NAMALWA (cell line): ENCODE measurements at regions not wholly inside any gene's neighbourhood (a gene's known extent, or its start where the extent isn't known, plus 50 kb on each side); places are given as distances from the start of the nearest gene placed in this dataset.

Source experiments
- DNase-seq: peaks from one replicate; pipeline ENCODE4 v3.0.0-alpha.2; 2015; ENCODE audit warnings: low spot score

DNA sequence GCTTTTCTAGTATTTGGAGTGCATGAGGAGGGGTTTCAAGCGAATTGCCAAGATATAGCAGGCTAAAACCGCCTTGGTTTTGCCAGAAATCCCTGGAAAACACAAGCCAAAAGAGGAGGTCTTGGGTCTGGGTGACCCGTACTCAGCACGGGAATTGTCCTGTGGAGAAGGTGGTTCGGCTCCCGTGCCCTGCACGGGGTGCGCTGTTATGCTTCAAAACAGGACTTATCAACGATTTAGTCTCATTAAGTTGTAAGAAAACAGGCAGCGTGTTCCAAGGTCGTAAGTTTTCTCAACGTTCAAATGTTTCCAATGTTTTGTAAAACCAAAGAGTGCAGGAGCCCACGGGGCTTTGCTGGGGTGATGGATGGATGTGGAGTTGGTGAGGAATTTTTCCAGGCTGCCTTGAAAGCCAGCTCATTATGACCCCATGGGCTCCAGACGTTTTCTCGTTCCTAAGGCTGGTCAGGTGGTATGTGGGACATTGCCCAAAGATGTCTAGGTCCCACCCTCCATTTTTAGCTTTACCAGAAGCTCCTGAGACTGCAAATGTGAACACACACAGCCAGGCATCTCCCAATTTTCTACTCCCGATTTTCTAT, 75.4 kb upstream of the CLDN14 start:
- no peak for DNase-seq

DNA sequence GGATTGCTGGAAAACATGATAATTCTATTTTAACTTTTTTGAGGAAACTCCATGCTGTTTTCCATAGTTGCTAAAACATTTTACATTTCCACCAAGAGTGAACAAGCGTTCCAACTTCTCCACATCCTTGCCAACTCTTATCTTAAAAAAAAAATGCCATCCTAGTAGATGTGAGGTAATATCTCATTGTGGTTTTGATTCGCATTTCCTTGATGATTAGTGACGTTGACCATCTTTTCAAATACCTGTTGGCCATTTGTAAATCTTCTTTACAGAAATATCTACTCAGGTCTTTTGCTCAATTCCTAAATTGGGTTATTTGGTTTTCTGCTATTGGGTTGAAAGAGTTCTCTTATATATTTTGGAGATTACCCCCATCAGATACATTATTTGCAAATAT, 77.4 kb upstream of the CLDN14 start:
- DNase-seq: no peak

DNA sequence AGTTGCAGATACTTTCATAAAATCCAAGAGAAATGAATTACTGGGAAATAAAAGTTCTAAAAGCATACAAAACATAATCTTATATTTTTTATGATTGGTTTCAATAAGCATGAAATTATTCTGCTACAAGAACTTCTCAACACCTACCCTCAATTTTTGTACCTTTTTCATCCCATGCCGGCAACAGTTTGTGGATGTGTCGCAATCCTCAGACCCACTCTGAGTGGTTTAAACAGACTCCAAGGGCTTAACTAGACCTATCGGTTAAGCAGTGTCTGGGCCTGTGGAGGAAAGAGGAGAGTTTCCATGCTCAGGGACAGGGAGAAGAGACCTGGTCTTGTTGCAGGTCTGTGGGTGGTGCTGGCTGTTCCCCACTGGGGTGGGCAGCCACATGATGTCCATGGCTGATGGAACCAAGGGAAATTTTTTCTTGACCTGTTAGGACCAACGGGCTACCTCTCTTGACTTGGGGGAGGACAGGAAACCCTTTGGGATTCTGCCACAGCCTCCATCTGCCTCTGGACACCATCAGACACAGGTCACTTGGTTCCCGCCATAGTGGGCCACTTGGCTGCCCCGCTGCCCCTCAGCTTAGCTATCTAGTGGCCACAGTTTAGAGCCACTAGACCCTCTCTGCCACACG, 81.1 kb upstream of the CLDN14 start:
- no peak for DNase-seq

DNA sequence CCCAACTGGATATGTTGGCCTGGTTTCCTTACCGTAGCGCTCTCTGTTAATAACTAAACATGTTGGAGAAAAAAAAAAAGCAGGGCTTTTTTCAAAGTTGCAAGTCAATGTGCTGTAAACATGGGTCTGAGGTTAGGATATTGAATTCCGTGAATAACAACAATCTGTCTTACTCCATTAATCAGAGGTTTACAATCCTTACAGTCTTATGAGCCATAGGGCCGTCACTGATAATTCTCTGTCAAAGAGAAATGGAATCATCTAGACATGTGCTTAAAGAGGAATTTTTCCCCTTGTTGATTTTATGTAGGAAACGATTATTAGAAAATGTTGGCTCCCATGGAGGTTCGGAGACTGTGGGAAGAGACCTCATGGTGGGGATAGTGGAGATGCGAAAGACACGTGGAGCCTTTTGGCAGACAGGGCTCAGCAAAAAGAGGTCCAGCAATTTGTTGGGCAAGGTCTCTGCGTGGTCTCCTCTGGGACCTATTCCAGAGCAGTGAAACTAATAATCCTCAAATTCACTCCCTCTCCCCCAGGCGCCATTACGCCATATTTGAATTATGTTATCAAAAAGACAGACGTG, 83.5 kb upstream of the CLDN14 start:
- no peak for DNase-seq

DNA sequence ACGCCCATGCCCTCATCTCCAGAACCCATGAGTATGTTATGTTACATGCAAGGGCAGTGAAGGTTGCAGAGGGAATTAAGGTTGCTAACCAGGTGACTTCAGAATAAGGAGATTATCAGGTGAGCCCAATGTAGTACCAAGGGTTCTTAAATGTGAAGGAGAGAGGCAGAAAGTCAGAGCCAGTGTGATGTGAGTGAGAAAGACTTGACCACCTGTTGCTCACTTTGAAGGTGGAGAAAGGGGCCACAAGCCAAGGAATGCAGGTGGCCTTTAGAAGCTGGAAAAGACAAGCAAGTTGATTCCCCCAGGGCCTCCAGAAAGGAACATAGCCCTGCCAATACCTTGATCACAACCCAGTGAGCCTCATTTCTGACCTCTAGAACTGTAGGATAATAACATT, 84.7 kb upstream of the CLDN14 start:
- no peak for DNase-seq

DNA sequence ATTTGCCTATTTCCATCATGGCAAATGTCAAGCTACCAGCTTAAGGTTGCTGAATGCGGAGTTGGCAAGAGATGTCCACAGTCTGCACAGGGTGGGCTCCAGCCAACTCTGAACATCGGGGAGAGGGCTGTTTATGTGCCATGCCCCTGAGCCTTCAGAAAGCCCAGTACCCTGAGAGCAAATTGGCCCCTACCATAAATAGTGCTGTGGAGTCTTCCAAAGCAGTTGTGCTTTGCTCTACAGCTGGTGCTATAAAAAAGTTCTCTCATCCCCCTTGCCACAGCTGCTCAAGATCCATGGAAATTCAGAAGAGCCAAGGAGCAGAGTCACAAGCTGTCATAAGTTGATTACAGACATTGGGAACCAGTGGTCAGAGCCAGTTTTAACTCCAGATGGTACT, 85.6 kb upstream of the CLDN14 start:
- no peak for DNase-seq

DNA sequence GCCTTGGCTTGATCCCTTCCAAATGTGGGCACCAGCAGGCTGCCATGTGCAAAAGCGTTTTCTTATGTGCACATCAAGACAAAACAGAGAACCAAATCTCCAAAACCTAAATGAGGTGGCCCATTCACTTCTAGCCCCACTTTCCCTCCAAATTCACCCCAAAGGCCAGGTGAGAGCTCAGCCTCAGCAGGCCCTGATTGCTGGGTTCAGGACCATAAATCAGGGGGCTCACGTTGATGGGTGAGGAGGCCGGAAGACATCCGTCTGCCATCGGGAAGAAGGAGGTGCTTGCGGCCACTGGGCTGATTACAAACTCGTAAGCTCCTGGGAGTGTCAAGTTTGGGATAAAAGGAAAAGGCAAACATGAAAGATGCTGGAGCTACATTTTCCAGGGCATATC, 86.7 kb upstream of the CLDN14 start:
- DNase-seq: no peak

DNA sequence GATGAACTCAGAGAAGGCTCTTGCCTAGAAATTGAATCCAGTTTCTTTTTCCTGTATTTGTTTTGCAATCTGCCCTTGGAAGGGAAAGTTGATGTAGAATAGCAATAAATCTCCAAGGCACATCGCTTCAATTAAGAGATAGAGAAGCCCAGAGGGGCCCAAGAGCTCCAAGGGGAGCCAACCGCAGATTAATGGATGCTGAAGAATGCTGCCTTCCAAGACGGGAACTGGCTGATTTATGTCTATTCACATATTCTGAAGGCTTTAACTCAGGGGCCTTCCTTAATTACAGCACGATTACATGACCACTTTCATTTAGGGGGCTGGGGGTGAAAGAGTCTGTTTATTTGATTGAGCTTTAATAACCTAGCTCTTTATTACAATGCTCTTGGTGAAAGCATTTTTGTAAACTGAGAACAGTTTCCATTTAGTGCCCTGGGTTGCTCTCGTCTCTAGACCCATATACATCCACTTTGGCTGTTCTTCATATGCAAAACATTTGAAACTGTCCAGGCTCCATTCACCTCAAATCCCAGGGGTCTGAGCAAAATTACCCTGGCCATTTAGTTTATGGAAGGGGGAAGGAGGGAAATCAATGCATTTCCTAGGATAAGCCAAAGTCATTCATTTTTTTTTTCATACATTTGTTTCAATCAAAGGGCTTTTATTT, 87.4 kb upstream of the CLDN14 start:
- DNase-seq: no peak

DNA sequence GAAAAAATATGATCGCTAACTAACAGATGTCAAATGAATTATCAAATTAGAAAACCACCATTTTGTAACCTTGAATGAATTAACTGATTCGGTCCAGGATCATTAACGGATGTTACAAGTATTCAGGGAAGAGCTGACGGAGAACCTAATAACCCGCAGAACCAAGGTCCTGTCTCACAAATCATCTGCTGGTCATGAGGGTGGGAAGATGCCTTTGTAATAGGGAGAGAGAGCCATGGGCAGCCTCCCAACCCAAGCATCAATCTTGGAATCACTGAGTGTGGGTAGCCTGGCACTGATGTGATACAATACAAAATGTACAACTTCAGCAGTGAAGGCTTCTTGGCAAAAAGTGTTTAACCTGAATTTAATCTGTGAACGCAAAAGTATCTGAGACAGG, 89.6 kb upstream of the CLDN14 start:
- DNase-seq: no peak

DNA sequence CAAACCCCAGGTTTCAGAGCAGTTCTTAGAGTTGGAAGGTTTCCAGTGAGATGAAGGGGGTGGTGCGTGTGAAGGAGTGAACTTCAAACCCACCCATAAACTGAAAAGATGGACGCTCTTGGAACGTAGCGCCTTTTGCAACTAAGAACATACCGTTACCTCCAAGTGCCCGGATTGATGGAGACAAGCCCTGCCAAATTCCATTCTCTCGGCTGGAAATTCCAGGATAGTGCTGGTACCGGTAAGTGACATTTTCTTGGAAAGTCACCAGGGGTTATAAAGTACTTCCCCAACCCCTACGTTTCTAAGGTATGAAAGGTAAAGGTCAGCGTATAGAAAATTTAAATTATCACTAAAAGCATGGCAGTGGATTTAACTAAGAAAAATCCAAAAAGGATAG, 91.6 kb upstream of the CLDN14 start:
- no peak for DNase-seq

DNA sequence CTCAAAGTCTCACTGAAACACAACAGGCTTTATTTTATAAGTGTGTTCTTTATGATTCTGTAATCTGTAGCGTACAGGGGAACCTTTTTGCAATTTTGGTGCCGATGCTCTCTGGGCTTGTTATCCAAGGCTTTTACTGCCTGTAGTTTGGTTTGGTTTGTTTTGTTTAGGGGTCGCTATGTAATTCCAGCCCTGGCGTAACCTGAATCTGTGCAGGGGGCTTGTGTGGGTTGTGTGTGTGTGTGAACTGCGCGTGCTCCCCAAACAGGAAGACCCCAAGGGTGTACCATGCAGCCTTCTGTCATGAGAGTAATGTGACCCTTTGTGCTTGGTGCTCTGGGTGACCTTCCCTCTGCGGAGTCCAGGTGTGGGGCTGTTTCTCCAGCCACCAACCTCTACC, 92.1 kb upstream of the CLDN14 start:
- no peak for DNase-seq

DNA sequence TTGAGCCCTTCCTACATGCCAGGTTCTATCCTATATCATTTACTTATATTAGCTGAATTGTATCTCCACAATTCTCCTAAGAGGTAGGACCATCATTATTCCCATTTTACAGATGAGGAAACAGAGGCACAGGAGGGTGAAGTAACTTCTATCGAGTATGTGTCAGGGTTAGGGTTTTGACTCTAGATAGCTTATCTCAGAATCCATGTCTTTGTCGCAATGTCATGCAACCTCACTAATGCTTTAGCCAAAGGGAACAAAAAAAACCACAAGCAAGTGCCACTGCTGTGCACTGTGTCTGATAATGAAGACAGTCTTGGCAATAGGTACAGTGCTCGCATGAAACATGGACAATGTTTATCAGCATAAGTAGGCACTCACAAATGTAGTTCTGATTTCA, 95.4 kb upstream of the CLDN14 start:
- DNase-seq: no peak

DNA sequence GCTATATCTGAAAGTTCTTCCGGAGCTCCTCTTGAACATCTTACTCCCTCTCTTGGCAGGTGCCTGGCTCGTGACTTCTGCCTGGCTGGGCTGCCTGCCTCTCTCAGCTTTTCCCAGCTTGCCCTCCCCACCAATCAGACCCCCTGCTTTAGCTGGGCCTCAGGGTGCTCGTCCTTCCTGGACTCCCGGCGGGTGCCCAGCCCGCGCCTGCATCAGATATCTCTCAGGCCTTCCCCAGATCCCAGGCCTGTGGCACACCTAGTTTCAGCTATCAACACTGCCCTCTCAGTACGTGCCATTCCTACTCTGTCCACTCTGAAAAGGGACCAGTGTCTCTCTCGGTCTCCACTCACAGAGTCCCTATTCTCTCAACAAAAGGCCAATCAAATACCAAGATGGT, 96.5 kb upstream of the CLDN14 start:
- no peak for DNase-seq

DNA sequence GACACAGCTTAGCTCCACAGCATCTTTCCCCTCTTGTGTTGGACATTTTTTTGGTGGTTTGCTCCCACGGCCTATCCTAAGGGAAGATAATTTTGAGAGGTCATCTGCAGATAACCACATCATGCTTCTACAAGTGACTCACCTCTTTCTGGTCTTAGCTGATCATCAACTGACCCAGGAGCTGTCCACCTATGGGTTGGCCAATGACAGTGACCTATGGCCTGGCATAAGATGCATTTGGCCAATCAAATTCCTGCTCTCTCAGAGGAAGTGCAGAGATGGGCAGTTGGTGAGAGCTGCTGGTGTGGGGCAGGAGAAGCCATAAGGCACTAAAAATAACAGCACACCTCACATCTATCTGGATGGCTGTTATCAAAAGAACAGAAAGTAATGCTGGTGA, 100.0 kb upstream of the CLDN14 start:
- DNase-seq: no peak

DNA sequence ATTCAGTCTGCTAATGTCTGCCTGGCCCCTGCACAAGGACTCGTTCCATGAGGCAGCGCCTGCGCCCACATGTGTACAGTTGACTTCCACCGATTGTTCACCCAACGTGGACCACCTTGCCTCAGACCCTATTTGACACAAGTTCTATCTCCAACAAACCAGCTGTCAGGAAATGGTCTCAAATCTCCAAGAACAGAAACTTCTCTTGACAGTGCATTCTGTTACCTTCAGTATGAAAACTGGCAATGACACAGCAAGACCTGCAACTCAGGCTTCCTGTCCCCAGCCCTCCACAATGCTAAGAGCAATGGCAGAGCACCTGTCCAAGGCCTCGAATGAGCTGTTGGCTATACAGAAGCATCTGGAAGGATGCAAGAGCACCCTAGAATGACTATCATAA, 102.3 kb upstream of the CLDN14 start:
- DNase-seq: no peak

DNA sequence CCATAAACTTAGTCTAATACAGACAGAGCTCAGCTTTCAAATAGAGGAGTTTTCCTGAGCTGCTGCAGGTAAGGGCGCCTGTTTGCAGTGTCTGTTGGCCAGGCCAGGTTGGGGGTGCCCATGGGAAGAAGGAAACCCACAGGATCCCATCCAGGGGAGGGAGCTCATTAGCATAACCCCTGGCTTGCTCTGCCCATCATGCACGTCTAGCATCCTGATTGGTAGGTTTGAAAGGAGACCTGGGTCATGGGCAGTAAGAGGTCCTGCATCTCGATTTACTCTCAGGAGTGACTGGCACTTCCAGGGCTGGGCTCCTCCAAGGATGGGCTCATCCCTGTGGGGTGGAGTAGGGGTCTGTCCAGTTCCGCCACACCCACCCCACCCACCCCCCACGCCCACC, 103.7 kb upstream of the CLDN14 start:
- no peak for DNase-seq

DNA sequence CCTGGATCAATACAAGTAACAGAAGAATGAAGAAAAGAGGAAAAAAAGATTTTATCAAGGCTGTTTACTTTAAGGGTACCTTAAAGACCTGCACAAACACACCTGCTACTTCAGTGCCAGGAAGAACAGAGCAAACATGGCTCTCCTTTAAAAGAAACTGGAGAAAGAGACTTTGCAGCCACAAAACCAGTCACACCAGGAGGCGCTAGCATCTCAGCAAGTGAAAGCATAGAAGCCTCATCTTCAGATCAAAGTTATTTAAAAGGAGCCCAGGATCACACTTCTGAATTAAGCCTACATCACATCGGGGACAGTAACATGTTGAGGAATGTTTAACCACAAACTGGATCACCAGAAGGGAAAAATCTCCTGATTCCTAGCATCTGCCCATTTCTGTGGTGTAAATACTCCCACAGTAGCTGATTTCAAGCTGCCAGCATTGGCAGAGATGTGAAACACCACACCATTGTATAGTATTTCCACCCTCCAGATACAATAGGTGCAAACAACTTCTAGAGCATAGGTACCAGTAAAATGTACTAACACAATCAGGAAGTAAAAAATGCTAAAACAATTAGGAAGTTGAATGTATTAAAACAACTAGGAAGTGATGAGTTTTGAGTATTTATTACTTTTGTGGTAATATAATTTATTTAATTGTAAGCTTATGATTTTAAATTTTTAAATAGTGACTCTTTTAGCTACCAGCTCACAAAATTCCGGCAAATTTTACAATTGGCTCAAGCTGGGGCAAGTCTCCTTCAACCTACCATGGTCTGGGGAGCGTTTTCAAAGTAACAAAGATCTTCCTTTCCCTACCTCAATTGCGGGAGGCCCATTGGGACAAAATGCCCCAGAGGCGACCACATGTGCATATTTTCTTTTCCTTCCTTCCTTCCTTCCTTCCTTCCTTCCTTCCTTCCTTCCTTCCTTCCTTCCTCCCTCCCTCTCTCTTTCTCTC, 105.3 kb upstream of the CLDN14 start:
- DNase-seq: peak; percentile 47

DNA sequence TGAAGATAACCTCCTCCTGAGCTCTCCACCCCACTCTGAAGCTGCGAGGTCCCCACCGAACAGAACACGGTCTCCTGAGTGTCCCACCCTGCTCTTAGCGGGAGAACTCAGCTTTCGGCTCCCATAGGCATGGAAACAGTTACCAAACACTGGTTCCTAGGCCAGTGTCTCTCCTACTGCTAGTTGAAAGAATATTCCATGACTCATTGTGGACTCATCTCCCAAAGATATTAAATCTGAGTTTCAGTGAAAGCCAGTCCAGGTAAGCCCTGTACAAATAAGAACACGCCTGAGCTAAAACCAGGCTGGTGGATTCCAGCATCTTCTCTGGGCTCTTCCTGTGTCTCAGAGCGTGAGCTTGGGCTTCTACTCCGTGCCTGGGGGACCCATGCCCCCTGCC, 107.5 kb upstream of the CLDN14 start:
- DNase-seq: no peak

DNA sequence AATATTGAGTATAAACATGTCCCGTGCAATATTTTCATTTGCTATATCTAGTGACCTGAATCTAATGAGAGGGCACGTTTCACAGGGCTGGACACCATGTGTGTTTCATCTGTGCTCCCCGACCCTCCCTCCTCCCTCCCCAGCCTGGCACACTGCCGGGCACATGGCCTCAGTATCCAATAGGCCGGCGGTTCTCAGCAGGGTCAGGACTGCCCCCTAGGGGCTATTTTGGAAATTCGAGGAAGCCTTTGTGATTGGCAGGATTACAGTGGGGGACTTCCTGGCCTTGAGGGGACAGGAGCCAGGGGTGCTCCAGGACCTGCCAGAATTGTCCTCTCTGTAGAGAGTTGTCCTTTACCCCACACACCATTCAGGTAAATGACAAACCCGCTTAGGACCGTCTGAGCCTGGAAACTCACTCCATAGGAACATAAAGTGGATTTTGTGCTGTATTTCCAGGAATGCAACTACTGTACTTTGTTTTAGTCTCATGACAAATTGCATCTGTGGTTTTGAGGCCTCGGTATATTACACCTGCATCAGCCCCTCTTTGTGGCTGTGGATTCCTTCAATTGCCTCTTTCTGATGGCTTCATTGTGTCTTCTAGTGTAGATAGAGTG, 109.5 kb upstream of the SIM2 start:
- DNase-seq: peak; percentile 47

DNA sequence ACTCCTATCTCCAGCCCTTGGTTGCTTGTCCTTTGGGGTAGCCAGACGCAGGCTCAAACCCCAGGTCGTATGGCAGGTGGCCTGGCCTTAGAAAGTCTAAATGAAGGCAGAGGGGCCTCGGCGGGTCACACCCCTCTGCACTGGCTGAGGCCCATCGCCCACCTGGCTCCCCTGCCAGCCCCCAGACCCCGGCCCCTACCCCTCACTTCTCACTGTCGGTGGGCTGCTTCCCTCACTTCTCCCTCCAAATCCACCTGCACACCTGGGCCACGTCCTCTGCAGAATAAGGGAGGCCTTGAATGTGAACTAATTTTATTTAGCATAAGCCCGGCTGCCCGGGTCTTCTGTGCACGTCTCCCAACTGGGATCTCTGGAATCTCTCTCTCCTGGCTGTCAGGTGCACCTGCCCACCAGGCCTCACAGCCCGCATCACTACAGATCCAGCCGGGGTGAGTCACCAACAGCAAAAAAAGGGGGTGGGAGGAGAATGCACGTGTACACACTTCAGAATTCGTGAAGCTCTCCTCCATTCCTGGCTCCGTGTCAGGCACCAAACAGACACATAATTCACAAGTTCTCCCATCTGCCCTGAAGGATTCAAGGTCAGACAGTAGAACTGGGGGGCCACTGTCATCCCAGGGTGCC, 107.5 kb upstream of the SIM2 start:
- no peak for DNase-seq

DNA sequence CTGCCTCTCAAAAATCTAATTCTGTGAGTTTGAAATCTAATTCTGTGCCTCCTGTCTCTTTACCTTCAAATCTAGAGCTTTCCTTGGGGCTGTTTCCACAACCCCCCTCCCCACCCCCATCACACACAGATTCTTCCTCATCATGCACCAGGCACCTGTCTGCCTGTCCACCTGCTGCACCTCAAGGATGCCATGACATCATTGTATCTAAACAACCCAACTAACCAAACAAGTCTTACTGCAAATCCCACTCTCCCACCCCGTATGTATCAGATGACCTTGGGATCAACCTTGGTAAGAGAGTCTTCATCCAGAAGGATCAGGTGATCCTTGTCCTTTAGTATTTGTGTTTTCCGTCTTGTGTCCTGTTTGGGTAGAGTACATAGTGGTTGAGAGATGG, 102.7 kb upstream of the SIM2 start:
- DNase-seq: no peak
